IMR-90 (cell line): ENCODE measurements at regions not wholly inside any gene's neighbourhood (a gene's known extent, or its start where the extent isn't known, plus 50 kb on each side); places are given as distances from the start of the nearest gene placed in this dataset.

Source experiments
- ATAC-seq: fragments of 200-7000 bp; cut with Tn5 transposase; 2 replicates; pipeline ENCODE4 v1.9.1; 2020; ENCODE audit warnings: low read depth, mild to moderate bottlenecking, moderate library complexity
- BruUV-seq: library from RNA; stranded (reverse); fragments of 400-500 nt; replicated peaks from 2 replicates; lab custom pipeline; 2021; lab: Mats Ljungman, UMichigan
- CTCF ChIA-PET: fragments of 300-600 bp; formaldehyde crosslinking; extraction: SDS; loops from one replicate; lab custom pipeline; 2021; ENCODE audit warnings: antibody characterized with exemption; lab: Yijun Ruan, JAX
- POLR2A ChIA-PET: fragments of 300-600 bp; sonication (Branson Sonifier 250); formaldehyde crosslinking; loops from one replicate; lab custom pipeline; 2022; ENCODE audit warnings: antibody characterized with exemption; ENCODE audit not compliant: unreplicated experiment; lab: Charles Lee
- DNase-seq: peaks from one replicate; pipeline ENCODE4 v3.0.0; 2013
- H2AFZ ChIP-seq: replicated peaks from 2 replicates; pipeline ENCODE3; 2013; ENCODE audit warnings: low read length, mild to moderate bottlenecking; ENCODE audit not compliant: poor library complexity
- H2AK5ac ChIP-seq: 2 replicates; pipeline ENCODE4 v1.6.1; 2013; ENCODE audit warnings: low read depth, low read length, inconsistent platforms
- H2AK9ac ChIP-seq: replicated peaks from 2 replicates; pipeline ENCODE3; 2013; ENCODE audit warnings: mild to moderate bottlenecking, low read depth, low read length, moderate library complexity; ENCODE audit not compliant: poor library complexity
- H2BK120ac ChIP-seq: 2 replicates; pipeline ENCODE4 v1.6.1; 2013; ENCODE audit warnings: low read depth, low read length, inconsistent platforms
- H2BK15ac ChIP-seq: 3 replicates; pipeline ENCODE4 v1.6.1; 2013; ENCODE audit warnings: low read depth, low read length, inconsistent platforms
- H2BK20ac ChIP-seq: 2 replicates; pipeline ENCODE4 v1.6.1; 2013; ENCODE audit warnings: low read depth, mild to moderate bottlenecking, inconsistent platforms, low read length, moderate library complexity
- H2BK5ac ChIP-seq: 2 replicates; pipeline ENCODE4 v1.6.1; 2013; ENCODE audit warnings: mild to moderate bottlenecking, low read depth, low read length, inconsistent platforms; ENCODE audit not compliant: poor library complexity, severe bottlenecking
- H3K14ac ChIP-seq: replicated peaks from 2 replicates; pipeline ENCODE4 v1.6.1; 2013; ENCODE audit warnings: low read depth, low read length, inconsistent platforms
- H3K18ac ChIP-seq: 2 replicates; pipeline ENCODE4 v1.6.1; 2013; ENCODE audit warnings: low read depth, low read length, control low read depth
- H3K23ac ChIP-seq: 2 replicates; pipeline ENCODE4 v1.6.1; 2013; ENCODE audit warnings: low read depth, low read length, inconsistent platforms
- H3K27ac ChIP-seq: 2 replicates; pipeline ENCODE4 v1.5.1; 2013; ENCODE audit warnings: mild to moderate bottlenecking, control low read depth, low read length; ENCODE audit not compliant: insufficient read depth
- H3K27me3 ChIP-seq: 2 replicates; pipeline ENCODE4 v1.6.1; 2013; ENCODE audit warnings: low read length; ENCODE audit not compliant: control insufficient read depth, insufficient read depth
- H3K36me3 ChIP-seq: 2 replicates; pipeline ENCODE4 v1.6.1; 2013; ENCODE audit warnings: low read length, mixed read lengths; ENCODE audit not compliant: control insufficient read depth, insufficient read depth
- H3K4ac ChIP-seq: 2 replicates; pipeline ENCODE4 v1.6.1; 2013; ENCODE audit warnings: low read depth, low read length, inconsistent platforms
- H3K4me1 ChIP-seq: 2 replicates; pipeline ENCODE4 v1.6.1; 2013; ENCODE audit warnings: low read length, mixed read lengths; ENCODE audit not compliant: control insufficient read depth, insufficient read depth
- H3K4me2 ChIP-seq: 2 replicates; pipeline ENCODE4 v1.6.1; 2013; ENCODE audit warnings: low read depth, mild to moderate bottlenecking, control low read depth, low read length, moderate library complexity
- H3K4me3 ChIP-seq: 2 replicates; pipeline ENCODE4 v1.5.1; 2013; ENCODE audit warnings: low read depth, mild to moderate bottlenecking, control low read depth, low read length, moderate library complexity; ENCODE audit not compliant: insufficient read depth
- H3K56ac ChIP-seq: 2 replicates; pipeline ENCODE4 v1.6.1; 2013; ENCODE audit warnings: low read length, inconsistent platforms; ENCODE audit not compliant: insufficient read depth; ENCODE audit errors: extremely low read depth
- H3K79me1 ChIP-seq, 2 experiments: 2 replicates each; pipeline ENCODE4 v1.6.1; 2013; ENCODE audit warnings: low read length in 2 of 2, inconsistent platforms in 1 of 2, low read depth in 1 of 2
- H3K9ac ChIP-seq: 2 replicates; pipeline ENCODE4 v1.6.1; 2013; ENCODE audit warnings: low read depth, low read length, control low read depth
- H3K9me1 ChIP-seq: 2 replicates; pipeline ENCODE4 v1.6.1; 2013; ENCODE audit warnings: low read length, inconsistent platforms; ENCODE audit not compliant: insufficient read depth
- H3K9me3 ChIP-seq: 2 replicates; pipeline ENCODE4 v1.6.1; 2013; ENCODE audit warnings: low read length; ENCODE audit not compliant: control insufficient read depth, insufficient read depth
- H4K20me1 ChIP-seq: 2 replicates; pipeline ENCODE4 v1.6.1; 2013; ENCODE audit warnings: low read length, inconsistent platforms; ENCODE audit not compliant: insufficient read depth
- H4K5ac ChIP-seq: 2 replicates; pipeline ENCODE4 v1.6.1; 2013; ENCODE audit warnings: mild to moderate bottlenecking, low read depth, low read length, control low read depth
- H4K8ac ChIP-seq, 2 experiments: 2 replicates each; pipeline ENCODE4 v1.6.1; 2013; ENCODE audit warnings: low read depth in 2 of 2, low read length in 2 of 2, control low read depth in 1 of 2, inconsistent platforms in 1 of 2
- H4K91ac ChIP-seq: 2 replicates; pipeline ENCODE4 v1.6.1; 2013; ENCODE audit warnings: low read depth, low read length, inconsistent platforms; ENCODE audit not compliant: insufficient read depth
- BHLHE40 ChIP-seq: fragments of 150-350 bp; IDR thresholded peaks from 2 replicates; pipeline ENCODE4 v1.6.1; 2016; ENCODE audit warnings: mild to moderate bottlenecking, low read depth, low read length
- RAD21 ChIP-seq: IDR thresholded peaks from 2 replicates; pipeline ENCODE4 v1.6.1; 2012; ENCODE audit warnings: low read length, improper control_type of control experiment
- SMC3 ChIP-seq: fragments of 150-350 bp; IDR thresholded peaks from 2 replicates; pipeline ENCODE4 v1.6.1; 2016; ENCODE audit warnings: low read depth, mild to moderate bottlenecking, antibody characterized with exemption, low read length, moderate library complexity
- WGBS, 2 experiments: methylation state at CpG; one replicate each; pipeline versions ENCODE4 v1.1.5 to v1.1.7; 2013; ENCODE audit warnings: missing lambda C conversion rate in 2 of 2; ENCODE audit not compliant: insufficient read length in 1 of 2; ENCODE audit errors: extremely low coverage in 2 of 2; 5-methylcytosine and 5-hydroxymethylcytosine counted together
- dilution Hi-C: fragments of 300-500 bp; cut with HindIII; formaldehyde crosslinking; loops from one replicate; pipeline ENCODE4 v1.14.3; 2018; ENCODE audit warnings: low sequenced_read_pairs; ENCODE audit not compliant: unreplicated experiment
- in situ Hi-C: fragments of 300-500 bp; cut with MboI; formaldehyde crosslinking; loops from 3 replicates; pipeline ENCODE4 v1.14.3; 2019; ENCODE audit warnings: low sequenced_read_pairs, inconsistent platforms, mixed read lengths
- intact Hi-C: fragments of 100-400 bp; cut with micrococcal nuclease; formaldehyde crosslinking; loops from 2 replicates; pipeline ENCODE4 v1.10.0; 2022

GRCh38 chr1:73862355-73862754, 335.6 kb downstream of the LRRIQ3 start:
- no peaks in the 10 kb centered on the region for H3K9me1 ChIP-seq
- dilution Hi-C loops (no loop called here), intact Hi-C loops (no loop called here), in situ Hi-C loops (no loop called here)
- H4K20me1 ChIP-seq: no peaks in the 10 kb centered on the region
- H4K5ac ChIP-seq: no peak overlapping the region
- H3K36me3 ChIP-seq: no peaks in the 10 kb centered on the region
- H2BK15ac ChIP-seq: no peak overlapping the region
- no peak overlapping the region for H3K4me2 ChIP-seq
- H2BK20ac ChIP-seq: no peak overlapping the region
- no TSS peak for BruUV-seq
- no peaks in the 10 kb centered on the region for H3K27me3 ChIP-seq
- H2AK9ac ChIP-seq: no peak overlapping the region
- ATAC-seq (no peak), DNase-seq (no peak)
- H2AFZ ChIP-seq: no peak overlapping the region
- H3K4me1 ChIP-seq: no peaks in the 10 kb centered on the region
- ChIA-PET CTCF (no interaction called here), POLR2A (no interaction called here)
- no peak overlapping the region for H3K56ac ChIP-seq
- no peak overlapping the region for H3K18ac ChIP-seq
- no peak overlapping the region for H2AK5ac ChIP-seq
- no CpG with 5 or more reads among the region's 1 CpG for WGBS, 2 experiments
- TF ChIP-seq SMC3: no peak
- TF ChIP-seq RAD21: no peak
- TF ChIP-seq BHLHE40: no peak
- H3K27ac ChIP-seq: no peak overlapping the region
- no peak overlapping the region for H4K91ac ChIP-seq
- no peak overlapping the region for H4K8ac ChIP-seq
- H3K9ac ChIP-seq: no peak overlapping the region
- H3K9me3 ChIP-seq: peaks cover 3% of the 10 kb centered on the region; the same call in 1 of the 2 replicates
- no peak overlapping the region for H3K23ac ChIP-seq
- no peak overlapping the region for H3K4ac ChIP-seq
- H2BK120ac ChIP-seq: no peak overlapping the region
- H3K4me3 ChIP-seq: no peak overlapping the region
- no peak overlapping the region for H2BK5ac ChIP-seq
- H3K79me1 ChIP-seq: no peaks in the 10 kb centered on the region
- no peak overlapping the region for H3K14ac ChIP-seq
